ENCODE measurements at regions not wholly inside any gene's neighbourhood (a gene's known extent, or its start where the extent isn't known, plus 50 kb on each side); places are given as distances from the start of the nearest gene placed in this dataset.
"Not testable (repeated sequence)": the region's sequence is repeated elsewhere in the genome, so short reads cannot be mapped to it uniquely, and the experiment has no call there.

DNA sequence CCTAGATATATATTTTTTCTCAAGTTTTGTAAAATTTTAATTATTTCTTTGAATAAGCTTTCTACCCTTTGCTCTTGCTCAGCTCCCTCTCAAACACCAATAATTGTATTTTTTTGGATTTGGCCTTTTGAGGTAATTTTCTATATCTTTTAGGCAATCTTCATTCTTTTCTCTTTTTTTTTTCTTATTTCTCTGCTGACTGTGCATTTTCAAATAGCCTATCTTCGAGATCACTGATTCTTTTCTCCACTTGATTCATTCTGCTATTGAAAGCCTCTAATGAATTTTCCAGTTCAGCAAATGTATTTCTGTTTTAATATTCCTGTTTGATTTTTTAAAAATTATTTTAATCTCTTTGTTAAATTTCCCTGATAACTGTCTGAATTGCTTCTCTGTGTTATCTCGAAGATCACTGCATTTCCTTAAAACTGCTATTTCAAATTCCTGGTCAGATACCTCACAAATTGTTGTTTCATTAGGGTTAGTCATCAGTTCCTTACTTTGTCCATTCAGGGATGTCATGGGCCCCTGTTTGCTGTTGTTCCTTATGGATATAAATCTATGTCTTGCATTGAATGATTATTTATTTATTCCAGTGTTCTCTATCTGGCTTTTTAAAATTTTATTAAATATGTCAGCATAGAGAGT, 100.1 kb upstream of the UNC5B start:
- Mint-ChIP-seq H3K9me3 (peaks cover 24% of the 10 kb centered on the region), H3K27me3 (peaks cover 12% of the 10 kb centered on the region), H3K27ac (no peak overlapping the region), H3K36me3 (ENCODE audit: low read depth) (peaks cover 2% of the 10 kb centered on the region), H3K4me3 (no peak overlapping the region), H3K4me1 (peaks cover 9% of the 10 kb centered on the region)
- ChIA-PET POLR2A (no interaction called here), CTCF (no interaction called here)
- DNase-seq (no peak), ATAC-seq (ENCODE audit: low read depth) (no peak)
- intact Hi-C loops (cut with micrococcal nuclease): no loop called here
- TF ChIP-seq, protein P1, sequence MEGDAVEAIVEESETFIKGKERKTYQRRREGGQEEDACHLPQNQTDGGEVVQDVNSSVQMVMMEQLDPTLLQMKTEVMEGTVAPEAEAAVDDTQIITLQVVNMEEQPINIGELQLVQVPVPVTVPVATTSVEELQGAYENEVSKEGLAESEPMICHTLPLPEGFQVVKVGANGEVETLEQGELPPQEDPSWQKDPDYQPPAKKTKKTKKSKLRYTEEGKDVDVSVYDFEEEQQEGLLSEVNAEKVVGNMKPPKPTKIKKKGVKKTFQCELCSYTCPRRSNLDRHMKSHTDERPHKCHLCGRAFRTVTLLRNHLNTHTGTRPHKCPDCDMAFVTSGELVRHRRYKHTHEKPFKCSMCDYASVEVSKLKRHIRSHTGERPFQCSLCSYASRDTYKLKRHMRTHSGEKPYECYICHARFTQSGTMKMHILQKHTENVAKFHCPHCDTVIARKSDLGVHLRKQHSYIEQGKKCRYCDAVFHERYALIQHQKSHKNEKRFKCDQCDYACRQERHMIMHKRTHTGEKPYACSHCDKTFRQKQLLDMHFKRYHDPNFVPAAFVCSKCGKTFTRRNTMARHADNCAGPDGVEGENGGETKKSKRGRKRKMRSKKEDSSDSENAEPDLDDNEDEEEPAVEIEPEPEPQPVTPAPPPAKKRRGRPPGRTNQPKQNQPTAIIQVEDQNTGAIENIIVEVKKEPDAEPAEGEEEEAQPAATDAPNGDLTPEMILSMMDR (IDR thresholded peaks at IDR 0.05): no peak

DNA sequence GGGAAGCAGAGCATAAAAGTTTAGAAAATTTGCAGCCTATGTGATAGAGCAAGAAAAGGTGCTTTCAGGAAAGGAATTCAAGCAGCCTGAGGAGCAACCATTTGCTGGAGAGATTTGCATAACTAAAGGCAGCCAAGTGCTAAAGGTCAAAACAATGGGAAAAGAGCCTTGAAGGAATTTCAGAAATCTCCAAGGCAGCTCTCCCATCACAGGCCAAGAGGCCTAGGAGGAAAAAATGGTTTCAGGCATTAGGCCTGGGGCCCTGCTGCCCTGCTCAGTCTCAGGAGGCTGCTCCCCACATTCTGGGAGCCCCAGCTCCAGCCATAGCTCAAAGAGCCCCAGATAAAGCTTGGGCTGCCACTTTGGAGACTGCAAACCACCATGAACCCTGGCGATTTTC, 95.9 kb upstream of the UNC5B start:
- H3K9me3 Mint-ChIP-seq: peaks cover 39% of the 10 kb centered on the region
- ATAC-seq (ENCODE audit: low read depth): no peak
- TF ChIP-seq, protein P1 (IDR thresholded peaks at IDR 0.05): no peak
- ChIA-PET POLR2A (no interaction called here), CTCF (no interaction called here)
- H3K4me3 Mint-ChIP-seq: no peak overlapping the region
- H3K27me3 Mint-ChIP-seq: peaks cover 9% of the 10 kb centered on the region
- no peak for DNase-seq
- intact Hi-C loops (cut with micrococcal nuclease): no loop called here
- no peak overlapping the region for H3K27ac Mint-ChIP-seq
- H3K4me1 Mint-ChIP-seq: no peaks in the 10 kb centered on the region
- peaks cover 2% of the 10 kb centered on the region for H3K36me3 Mint-ChIP-seq (ENCODE audit: low read depth)

DNA sequence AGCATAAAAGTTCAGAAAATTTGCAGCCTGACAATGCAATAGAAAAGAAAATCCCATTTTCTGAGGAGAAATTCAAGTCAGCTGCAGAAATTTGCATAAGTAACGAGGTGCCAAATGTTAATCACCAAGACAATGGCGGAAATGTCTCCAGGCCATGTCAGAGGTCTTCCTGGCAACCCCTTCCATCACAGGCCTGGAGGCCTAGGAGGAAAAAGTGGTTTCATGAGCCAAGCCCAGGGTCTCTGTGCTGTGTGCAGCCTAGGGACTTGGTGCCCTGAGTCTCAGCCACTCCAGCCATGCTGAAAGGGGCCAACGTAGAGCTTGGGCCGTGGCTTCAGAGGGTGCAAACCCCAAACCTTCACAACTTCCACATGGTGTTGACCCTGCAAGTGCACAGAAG, 94.8 kb upstream of the UNC5B start:
- Mint-ChIP-seq H3K9me3 (peaks cover 31% of the 10 kb centered on the region), H3K27me3 (peaks cover 10% of the 10 kb centered on the region)
- CTCF ChIA-PET; H3K36me3 Mint-ChIP-seq (ENCODE audit: low read depth); DNase-seq; H3K4me3 Mint-ChIP-seq; POLR2A ChIA-PET; H3K27ac Mint-ChIP-seq; intact Hi-C loops (cut with micrococcal nuclease); ATAC-seq (ENCODE audit: low read depth); H3K4me1 Mint-ChIP-seq: not testable (repeated sequence)

DNA sequence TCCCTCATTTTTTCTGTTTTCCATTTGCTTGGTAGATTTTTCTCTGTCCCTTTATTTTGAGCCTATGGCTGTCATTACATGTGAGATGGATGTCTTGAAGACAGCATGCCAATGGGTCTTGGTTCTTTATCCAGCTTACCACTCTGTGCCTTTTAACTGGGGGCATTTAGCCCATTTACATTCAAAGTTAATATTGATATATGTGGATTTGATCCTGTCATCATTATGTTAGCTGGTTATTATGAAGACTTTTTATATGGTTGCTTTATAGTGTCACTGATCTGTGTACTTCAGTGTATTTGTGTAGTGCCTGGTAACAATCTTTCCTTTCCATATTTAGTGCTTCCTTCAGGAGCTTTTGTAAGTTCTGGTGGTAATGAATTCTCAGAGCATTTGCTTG, 89.3 kb upstream of the UNC5B start:
- peaks cover 22% of the 10 kb centered on the region for H3K27me3 Mint-ChIP-seq

DNA sequence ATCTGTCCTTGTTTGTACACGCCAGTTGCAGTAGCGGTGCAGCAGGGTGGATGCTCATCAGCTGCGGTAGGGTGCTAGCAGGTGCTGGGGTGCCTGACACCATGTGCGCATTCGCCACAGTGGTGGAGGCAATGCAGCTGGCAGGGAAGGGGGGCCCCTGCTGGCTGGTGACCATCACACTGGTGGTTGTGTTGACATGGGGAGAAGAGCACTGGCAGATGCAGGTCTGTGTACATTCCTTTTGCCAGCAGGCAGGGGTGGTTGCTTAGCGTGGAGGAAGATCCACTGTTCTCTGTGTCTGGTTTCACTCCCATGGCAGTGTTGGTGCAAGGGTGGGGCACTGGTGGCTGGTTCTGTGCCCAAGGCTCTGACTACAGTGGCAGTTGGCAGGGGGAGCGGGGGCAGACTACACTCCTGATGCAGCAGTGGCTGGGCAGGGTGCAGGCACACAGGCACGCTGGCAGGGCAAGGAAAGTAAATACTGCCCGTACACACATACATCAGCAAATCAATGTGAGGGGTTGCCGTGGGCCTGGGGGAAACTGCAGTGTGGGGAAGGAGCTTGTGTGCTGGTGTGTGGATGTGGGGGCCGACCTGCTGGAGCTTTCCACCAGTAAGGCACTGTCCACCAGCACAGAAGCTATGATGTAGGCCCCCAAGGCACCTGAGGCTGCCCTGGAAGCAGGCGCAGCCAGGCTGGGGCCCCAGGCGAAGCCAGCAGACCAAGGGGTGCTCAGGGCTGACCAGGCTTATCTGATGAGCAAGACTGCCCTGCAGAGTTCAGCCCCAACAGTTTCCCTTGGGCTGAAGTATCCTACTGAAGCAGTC, 87.2 kb upstream of the UNC5B start:
- no peak for ATAC-seq (ENCODE audit: low read depth)
- Mint-ChIP-seq H3K36me3 (ENCODE audit: low read depth) (no peaks in the 10 kb centered on the region), H3K4me1 (no peaks in the 10 kb centered on the region), H3K27ac (no peak overlapping the region), H3K9me3 (peaks cover 6% of the 10 kb centered on the region), H3K27me3 (peaks cover 24% of the 10 kb centered on the region), H3K4me3 (no peak overlapping the region)
- DNase-seq: no peak
- CTCF ChIA-PET: no interaction called here
- intact Hi-C loops (cut with micrococcal nuclease): no loop called here
- POLR2A ChIA-PET: no interaction called here
- TF ChIP-seq, protein P1 (IDR thresholded peaks at IDR 0.05): no peak

More for the DNA sequence above, 89.3 kb upstream of the UNC5B start:
- ChIA-PET CTCF (no interaction called here), POLR2A (no interaction called here)
- Mint-ChIP-seq H3K36me3 (ENCODE audit: low read depth) (no peaks in the 10 kb centered on the region), H3K9me3 (peaks cover 20% of the 10 kb centered on the region), H3K27ac (no peak overlapping the region), H3K4me3 (no peak overlapping the region), H3K4me1 (no peaks in the 10 kb centered on the region)
- intact Hi-C loops (cut with micrococcal nuclease): no loop called here
- ATAC-seq (ENCODE audit: low read depth) (no peak), DNase-seq (no peak)
- TF ChIP-seq, protein P1 (IDR thresholded peaks at IDR 0.05): no peak
